ENCODE measurements at regions not wholly inside any gene's neighbourhood (a gene's known extent, or its start where the extent isn't known, plus 50 kb on each side); places are given as distances from the start of the nearest gene placed in this dataset.

GRCh38 chr6:115060581-115060980 is 717.8 kb upstream of the HS3ST5 start:
- no peak for TF ChIP-seq CTCF (conservative IDR thresholded peaks at IDR 0.05; ENCODE audit: low read depth, low read length)
- no peak for TF ChIP-seq EZH2 (IDR thresholded peaks at IDR 0.05; ENCODE audit: borderline replicate concordance, low read depth, low read length, poor library complexity, severe bottlenecking)

Data from A673 (cell line).